ENCODE measurements at regions not wholly inside any gene's neighbourhood (a gene's known extent, or its start where the extent isn't known, plus 50 kb on each side); places are given as distances from the start of the nearest gene placed in this dataset.

DNA sequence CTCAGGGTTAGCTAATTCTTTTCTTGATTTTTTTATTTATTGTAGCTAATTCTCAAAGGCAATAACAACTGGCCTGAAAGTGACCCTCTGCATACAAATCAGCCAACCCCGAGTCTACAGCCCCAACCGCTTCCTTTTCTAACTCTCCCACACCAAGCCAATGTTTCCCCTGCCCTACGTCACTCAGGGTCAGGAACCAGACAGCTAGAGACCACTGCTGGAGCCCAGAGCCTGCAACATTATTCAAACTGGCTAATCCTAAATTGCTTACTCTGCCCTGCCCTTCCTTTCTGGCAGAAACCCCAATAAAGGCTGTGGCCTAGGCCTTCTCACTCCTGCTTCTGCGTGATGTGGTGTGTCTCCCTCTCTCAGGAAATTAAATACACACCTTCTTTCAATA is 320.7 kb downstream of the CBLN4 start:
- Mint-ChIP-seq H3K27ac (ENCODE audit: unreplicated experiment) (no peak overlapping the region), H3K4me1 (ENCODE audit: unreplicated experiment) (no peaks in the 10 kb centered on the region), H3K9me3 (ENCODE audit: unreplicated experiment) (peaks cover 26% of the 10 kb centered on the region), H3K36me3 (ENCODE audit: low read depth, unreplicated experiment) (no peaks in the 10 kb centered on the region), H3K27me3 (ENCODE audit: unreplicated experiment) (no peaks in the 10 kb centered on the region), H3K4me3 (ENCODE audit: unreplicated experiment) (no peak overlapping the region)
- TF ChIP-seq, protein P1, sequence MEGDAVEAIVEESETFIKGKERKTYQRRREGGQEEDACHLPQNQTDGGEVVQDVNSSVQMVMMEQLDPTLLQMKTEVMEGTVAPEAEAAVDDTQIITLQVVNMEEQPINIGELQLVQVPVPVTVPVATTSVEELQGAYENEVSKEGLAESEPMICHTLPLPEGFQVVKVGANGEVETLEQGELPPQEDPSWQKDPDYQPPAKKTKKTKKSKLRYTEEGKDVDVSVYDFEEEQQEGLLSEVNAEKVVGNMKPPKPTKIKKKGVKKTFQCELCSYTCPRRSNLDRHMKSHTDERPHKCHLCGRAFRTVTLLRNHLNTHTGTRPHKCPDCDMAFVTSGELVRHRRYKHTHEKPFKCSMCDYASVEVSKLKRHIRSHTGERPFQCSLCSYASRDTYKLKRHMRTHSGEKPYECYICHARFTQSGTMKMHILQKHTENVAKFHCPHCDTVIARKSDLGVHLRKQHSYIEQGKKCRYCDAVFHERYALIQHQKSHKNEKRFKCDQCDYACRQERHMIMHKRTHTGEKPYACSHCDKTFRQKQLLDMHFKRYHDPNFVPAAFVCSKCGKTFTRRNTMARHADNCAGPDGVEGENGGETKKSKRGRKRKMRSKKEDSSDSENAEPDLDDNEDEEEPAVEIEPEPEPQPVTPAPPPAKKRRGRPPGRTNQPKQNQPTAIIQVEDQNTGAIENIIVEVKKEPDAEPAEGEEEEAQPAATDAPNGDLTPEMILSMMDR (IDR thresholded peaks at IDR 0.05; ENCODE audit: unreplicated experiment), result no peak
- no peak for DNase-seq (ENCODE audit: low spot score)

DNA sequence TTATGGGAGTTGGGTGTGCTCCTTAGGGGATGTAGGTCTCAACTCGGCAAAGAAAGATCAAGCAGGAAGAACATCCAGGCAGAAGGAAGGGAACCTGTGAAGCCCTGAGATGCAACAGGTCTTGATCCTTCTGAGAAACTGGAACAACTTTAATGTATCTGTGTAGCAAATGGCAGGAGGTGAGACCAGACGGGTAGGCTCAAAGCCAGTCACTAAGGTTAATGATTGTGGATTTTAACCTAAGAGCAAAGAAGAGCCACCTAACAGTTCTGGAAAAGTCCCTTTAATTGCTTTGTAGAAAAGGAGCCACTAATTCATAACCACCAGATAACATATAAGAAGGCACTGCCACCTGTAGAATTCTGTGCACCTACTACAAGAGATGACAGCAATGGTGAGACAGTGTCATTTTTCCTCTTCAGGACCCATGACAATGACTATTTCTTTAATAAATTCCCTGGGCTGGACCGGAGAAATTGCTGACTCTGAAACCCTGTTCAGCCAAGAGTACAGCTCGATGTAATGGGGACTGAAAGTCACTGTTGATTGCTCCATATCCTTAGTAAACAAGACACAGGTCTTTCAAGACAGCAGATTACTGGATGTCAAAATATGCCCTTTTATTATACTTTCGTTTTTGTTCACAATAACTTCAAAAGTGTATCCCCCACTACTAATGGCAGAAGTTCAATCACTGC is 326.2 kb downstream of the CBLN4 start:
- no peak overlapping the region for H3K4me3 Mint-ChIP-seq (ENCODE audit: unreplicated experiment)
- TF ChIP-seq, protein P1 (IDR thresholded peaks at IDR 0.05; ENCODE audit: unreplicated experiment), result no peak
- no peak overlapping the region for H3K27ac Mint-ChIP-seq (ENCODE audit: unreplicated experiment)
- H3K9me3 Mint-ChIP-seq (ENCODE audit: unreplicated experiment), result peaks cover 21% of the 10 kb centered on the region
- no peak for DNase-seq (ENCODE audit: low spot score)
- H3K4me1 Mint-ChIP-seq (ENCODE audit: unreplicated experiment), result no peaks in the 10 kb centered on the region
- no peaks in the 10 kb centered on the region for H3K27me3 Mint-ChIP-seq (ENCODE audit: unreplicated experiment)
- no peaks in the 10 kb centered on the region for H3K36me3 Mint-ChIP-seq (ENCODE audit: low read depth, unreplicated experiment)

DNA sequence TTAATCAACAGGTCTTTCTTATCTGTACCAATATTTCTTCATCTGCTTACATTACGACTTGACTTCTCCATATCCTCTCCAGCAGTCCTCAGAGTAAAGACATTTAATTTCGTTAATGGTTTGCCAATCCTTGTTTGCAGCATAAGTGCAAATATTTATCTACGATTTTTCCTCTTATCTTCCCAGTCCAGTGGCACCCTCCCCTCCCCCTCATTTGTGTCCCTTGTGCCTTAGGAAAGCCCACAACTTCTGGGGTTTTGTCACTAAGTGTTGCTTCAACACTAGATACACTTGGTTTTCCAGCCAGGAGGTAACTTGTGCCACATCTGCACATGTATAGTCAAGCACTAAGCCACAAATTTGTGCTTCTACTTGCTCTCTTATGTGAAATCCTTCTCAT is 327.2 kb downstream of the CBLN4 start:
- H3K27ac Mint-ChIP-seq (ENCODE audit: unreplicated experiment), result no peak overlapping the region
- TF ChIP-seq, protein P1 (IDR thresholded peaks at IDR 0.05; ENCODE audit: unreplicated experiment), result no peak
- no peak for DNase-seq (ENCODE audit: low spot score)
- H3K4me3 Mint-ChIP-seq (ENCODE audit: unreplicated experiment), result no peak overlapping the region
- H3K27me3 Mint-ChIP-seq (ENCODE audit: unreplicated experiment), result no peaks in the 10 kb centered on the region
- H3K9me3 Mint-ChIP-seq (ENCODE audit: unreplicated experiment), result peaks cover 19% of the 10 kb centered on the region
- H3K4me1 Mint-ChIP-seq (ENCODE audit: unreplicated experiment), result no peaks in the 10 kb centered on the region
- H3K36me3 Mint-ChIP-seq (ENCODE audit: low read depth, unreplicated experiment), result no peaks in the 10 kb centered on the region

DNA sequence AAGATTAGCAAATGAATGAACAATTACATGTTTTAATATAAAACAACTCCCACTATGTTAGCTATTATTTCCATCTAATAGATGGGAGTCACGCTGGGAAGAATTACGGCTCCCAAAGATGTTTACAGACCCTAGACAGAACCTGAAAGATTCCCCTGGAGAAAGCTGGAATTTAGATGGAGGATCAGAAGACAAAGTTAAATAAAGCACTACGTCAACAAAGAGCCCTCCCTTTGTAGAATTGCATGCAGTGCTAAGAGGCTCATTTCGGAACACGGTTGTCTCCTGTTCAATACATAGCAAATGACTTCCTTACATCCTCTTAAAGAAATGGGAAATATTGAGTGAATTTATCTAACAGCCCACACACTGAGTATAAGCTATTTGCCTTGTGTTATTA is 328.3 kb downstream of the CBLN4 start:
- Mint-ChIP-seq H3K27ac (ENCODE audit: unreplicated experiment) (no peak overlapping the region), H3K4me1 (ENCODE audit: unreplicated experiment) (no peaks in the 10 kb centered on the region), H3K36me3 (ENCODE audit: low read depth, unreplicated experiment) (no peaks in the 10 kb centered on the region), H3K27me3 (ENCODE audit: unreplicated experiment) (no peaks in the 10 kb centered on the region), H3K9me3 (ENCODE audit: unreplicated experiment) (peaks cover 16% of the 10 kb centered on the region), H3K4me3 (ENCODE audit: unreplicated experiment) (no peak overlapping the region)
- DNase-seq (ENCODE audit: low spot score), result no peak
- TF ChIP-seq, protein P1 (IDR thresholded peaks at IDR 0.05; ENCODE audit: unreplicated experiment), result no peak

DNA sequence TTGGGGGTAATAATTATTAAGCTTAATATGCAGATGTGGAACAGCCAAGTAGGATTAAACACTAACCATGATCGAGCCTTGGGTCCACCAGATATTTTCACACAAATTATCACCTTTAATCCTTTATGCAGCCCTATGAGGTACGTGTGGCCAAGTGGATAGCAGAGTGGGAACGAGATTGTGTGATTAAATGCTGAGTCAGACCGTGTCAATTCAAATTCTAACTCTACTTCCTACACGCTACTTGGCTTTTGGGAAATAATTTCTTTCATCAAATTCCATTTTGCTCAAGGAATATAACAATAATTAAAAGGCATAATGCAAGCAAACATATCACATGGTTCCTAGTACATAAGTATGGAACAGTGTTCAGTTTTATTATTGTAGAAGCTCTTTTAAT is 329.2 kb downstream of the CBLN4 start:
- DNase-seq (ENCODE audit: low spot score), result no peak
- no peak overlapping the region for H3K27ac Mint-ChIP-seq (ENCODE audit: unreplicated experiment)
- no peak overlapping the region for H3K4me3 Mint-ChIP-seq (ENCODE audit: unreplicated experiment)
- TF ChIP-seq, protein P1 (IDR thresholded peaks at IDR 0.05; ENCODE audit: unreplicated experiment), result no peak
- H3K27me3 Mint-ChIP-seq (ENCODE audit: unreplicated experiment), result peaks cover 1% of the 10 kb centered on the region
- H3K36me3 Mint-ChIP-seq (ENCODE audit: low read depth, unreplicated experiment), result no peaks in the 10 kb centered on the region
- H3K9me3 Mint-ChIP-seq (ENCODE audit: unreplicated experiment), result peaks cover 19% of the 10 kb centered on the region
- no peaks in the 10 kb centered on the region for H3K4me1 Mint-ChIP-seq (ENCODE audit: unreplicated experiment)

All from endothelial cell (in vitro differentiated cells).